ENCODE measurements at regions not wholly inside any gene's neighbourhood (a gene's known extent, or its start where the extent isn't known, plus 50 kb on each side); places are given as distances from the start of the nearest gene placed in this dataset.

DNA sequence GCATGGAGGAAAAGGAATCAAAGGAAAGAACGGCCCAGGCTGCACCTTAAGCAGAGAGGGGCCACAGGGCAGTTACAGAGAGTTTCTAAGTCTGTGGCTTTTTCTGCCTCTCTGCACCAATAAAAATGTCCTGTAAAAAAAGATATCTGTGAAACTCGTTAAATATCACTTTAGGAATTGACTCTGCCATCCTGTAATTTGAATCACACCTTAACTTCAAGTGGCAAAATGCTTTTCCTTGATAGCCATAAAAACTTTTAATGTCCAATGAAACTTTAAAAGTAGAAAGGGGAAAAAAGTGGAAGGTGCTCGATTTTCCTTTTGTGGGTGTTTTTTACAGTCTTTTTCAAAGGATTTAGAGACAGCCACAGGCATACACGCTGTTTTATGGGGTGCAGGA is 255.7 kb downstream of the ARRDC4 start:
- no peak overlapping the region for H3K4me3 ChIP-seq
- H3K4me1 ChIP-seq, result no peaks in the 10 kb centered on the region
- H3K36me3 ChIP-seq (ENCODE audit: low read depth, missing control alignments), result no peaks in the 10 kb centered on the region
- TF ChIP-seq, protein P1, sequence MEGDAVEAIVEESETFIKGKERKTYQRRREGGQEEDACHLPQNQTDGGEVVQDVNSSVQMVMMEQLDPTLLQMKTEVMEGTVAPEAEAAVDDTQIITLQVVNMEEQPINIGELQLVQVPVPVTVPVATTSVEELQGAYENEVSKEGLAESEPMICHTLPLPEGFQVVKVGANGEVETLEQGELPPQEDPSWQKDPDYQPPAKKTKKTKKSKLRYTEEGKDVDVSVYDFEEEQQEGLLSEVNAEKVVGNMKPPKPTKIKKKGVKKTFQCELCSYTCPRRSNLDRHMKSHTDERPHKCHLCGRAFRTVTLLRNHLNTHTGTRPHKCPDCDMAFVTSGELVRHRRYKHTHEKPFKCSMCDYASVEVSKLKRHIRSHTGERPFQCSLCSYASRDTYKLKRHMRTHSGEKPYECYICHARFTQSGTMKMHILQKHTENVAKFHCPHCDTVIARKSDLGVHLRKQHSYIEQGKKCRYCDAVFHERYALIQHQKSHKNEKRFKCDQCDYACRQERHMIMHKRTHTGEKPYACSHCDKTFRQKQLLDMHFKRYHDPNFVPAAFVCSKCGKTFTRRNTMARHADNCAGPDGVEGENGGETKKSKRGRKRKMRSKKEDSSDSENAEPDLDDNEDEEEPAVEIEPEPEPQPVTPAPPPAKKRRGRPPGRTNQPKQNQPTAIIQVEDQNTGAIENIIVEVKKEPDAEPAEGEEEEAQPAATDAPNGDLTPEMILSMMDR (IDR thresholded peaks at IDR 0.05), result no peak
- TF ChIP-seq POLR2A (IDR thresholded peaks at IDR 0.05), result no peak
- no peaks in the 10 kb centered on the region for H3K27me3 ChIP-seq
- no peak for DNase-seq
- 71 to 78% methylated on average over 4 of the region's 4 CpGs for WGBS, 2 donors
- H3K9me3 ChIP-seq, result no peaks in the 10 kb centered on the region
- H3K27ac ChIP-seq, result no peak overlapping the region
- intact Hi-C loops (cut with DNase I; ENCODE audit: low total_unique reads), result no loop called here

DNA sequence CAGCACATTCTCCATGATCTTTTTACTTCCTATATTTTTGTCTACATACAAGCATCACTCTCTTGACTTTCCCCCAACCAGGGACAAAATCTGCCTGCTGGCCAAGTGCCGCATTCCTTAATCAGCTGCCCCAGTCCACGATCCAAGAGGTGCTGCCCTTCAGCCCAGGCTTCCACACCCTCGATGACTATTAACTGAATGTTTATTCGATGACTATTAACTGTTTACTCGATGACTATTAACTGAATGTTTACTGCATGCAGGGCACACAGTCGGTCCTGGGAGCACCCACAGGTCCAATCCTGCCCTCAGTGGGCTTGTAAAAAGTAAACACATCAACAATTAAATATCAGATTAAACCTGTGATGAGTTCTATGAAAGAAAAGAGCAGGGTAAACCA is 256.9 kb downstream of the ARRDC4 start:
- no peaks in the 10 kb centered on the region for H3K4me1 ChIP-seq
- H3K27me3 ChIP-seq, result no peaks in the 10 kb centered on the region
- WGBS, 2 donors, result 75 to 82% methylated on average over 6 of the region's 6 CpGs
- H3K4me3 ChIP-seq, result no peak overlapping the region
- H3K9me3 ChIP-seq, result no peaks in the 10 kb centered on the region
- no peak overlapping the region for H3K27ac ChIP-seq
- DNase-seq, result no peak
- no peaks in the 10 kb centered on the region for H3K36me3 ChIP-seq (ENCODE audit: low read depth, missing control alignments)
- no peak for TF ChIP-seq POLR2A (IDR thresholded peaks at IDR 0.05)
- TF ChIP-seq, protein P1 (IDR thresholded peaks at IDR 0.05), result no peak
- intact Hi-C loops (cut with DNase I; ENCODE audit: low total_unique reads), result no loop called here

DNA sequence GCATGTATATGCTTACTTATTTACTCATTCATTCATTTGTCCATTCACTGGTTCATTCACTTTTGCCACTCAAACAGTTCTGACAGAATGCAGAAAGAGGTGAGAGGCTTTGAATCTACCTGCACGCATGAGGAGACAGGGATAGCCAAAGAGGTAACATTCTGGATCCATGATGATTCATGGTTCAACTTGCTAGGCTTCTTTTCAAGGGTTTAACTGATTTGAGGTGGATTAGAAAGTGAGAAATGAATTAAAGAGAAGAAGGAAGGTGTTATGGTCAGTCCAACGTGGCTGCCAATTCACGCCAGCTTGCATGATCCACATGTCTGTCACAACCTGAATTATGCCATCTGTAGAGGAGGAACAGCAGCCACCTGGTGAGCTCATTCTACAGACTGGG is 260.6 kb downstream of the ARRDC4 start:
- no peaks in the 10 kb centered on the region for H3K4me1 ChIP-seq
- H3K27ac ChIP-seq, result no peak overlapping the region
- no peak overlapping the region for H3K4me3 ChIP-seq
- 83 to 89% methylated on average over 3 of the region's 3 CpGs for WGBS, 2 donors
- H3K27me3 ChIP-seq, result no peaks in the 10 kb centered on the region
- no peaks in the 10 kb centered on the region for H3K36me3 ChIP-seq (ENCODE audit: low read depth, missing control alignments)
- no peaks in the 10 kb centered on the region for H3K9me3 ChIP-seq
- intact Hi-C loops (cut with DNase I; ENCODE audit: low total_unique reads), result no loop called here
- no peak for DNase-seq
- TF ChIP-seq, protein P1 (IDR thresholded peaks at IDR 0.05), result no peak
- no peak for TF ChIP-seq POLR2A (IDR thresholded peaks at IDR 0.05)

DNA sequence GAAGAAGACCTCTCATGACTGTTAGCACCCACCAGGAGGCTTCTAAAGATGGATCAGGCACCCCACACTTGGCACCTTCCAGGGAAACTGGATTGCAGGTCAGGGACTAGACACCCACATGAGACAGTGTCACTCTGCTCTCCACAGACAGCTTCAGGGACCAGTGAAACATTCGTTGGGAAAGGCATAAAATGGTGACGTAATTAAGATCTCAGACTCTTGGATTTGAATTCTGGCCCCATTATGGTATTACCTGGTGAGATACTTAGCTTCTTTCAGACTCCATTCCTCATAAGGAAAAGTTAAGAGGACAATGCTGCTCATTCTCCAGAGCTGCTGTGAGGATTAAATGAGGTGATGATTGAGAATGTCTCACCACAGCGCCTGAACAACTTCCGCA is 261.1 kb downstream of the ARRDC4 start:
- 82 to 86% methylated on average over 4 of the region's 4 CpGs for WGBS, 2 donors

DNA sequence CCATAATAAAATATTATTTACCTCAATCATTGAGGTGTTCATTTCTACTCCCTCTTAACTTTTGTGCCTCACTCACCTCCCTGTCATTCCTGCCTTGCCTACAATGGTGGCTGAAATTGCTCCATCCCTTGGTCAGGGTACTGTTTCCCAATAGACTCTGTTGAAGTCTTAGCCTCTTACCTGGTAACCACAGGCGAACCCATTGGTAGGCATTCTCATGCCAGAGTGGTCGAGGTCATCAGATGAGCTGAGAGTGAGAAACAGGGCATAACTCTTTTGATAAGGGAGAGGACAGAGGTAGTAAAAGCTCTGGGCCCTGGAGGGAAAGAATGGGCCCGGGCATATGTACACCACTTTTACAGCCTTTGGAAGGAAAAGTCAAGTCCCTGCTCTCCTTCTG is 265.6 kb downstream of the ARRDC4 start:
- intact Hi-C loops (cut with DNase I; ENCODE audit: low total_unique reads), result no loop called here
- Histone ChIP-seq H3K27me3 (no peaks in the 10 kb centered on the region), H3K9me3 (no peaks in the 10 kb centered on the region), H3K36me3 (ENCODE audit: low read depth, missing control alignments) (no peaks in the 10 kb centered on the region), H3K4me3 (no peak overlapping the region), H3K27ac (no peak overlapping the region), H3K4me1 (no peaks in the 10 kb centered on the region)
- TF ChIP-seq, protein P1 (IDR thresholded peaks at IDR 0.05), result no peak
- 91 to 97% methylated on average over 3 of the region's 3 CpGs for WGBS, 2 donors
- DNase-seq, result no peak

More for the DNA sequence above, 261.1 kb downstream of the ARRDC4 start:
- Histone ChIP-seq H3K27me3 (no peaks in the 10 kb centered on the region), H3K4me1 (no peaks in the 10 kb centered on the region), H3K4me3 (no peak overlapping the region), H3K9me3 (no peaks in the 10 kb centered on the region), H3K36me3 (ENCODE audit: low read depth, missing control alignments) (no peaks in the 10 kb centered on the region), H3K27ac (no peak overlapping the region)
- intact Hi-C loops (cut with DNase I; ENCODE audit: low total_unique reads), result no loop called here
- TF ChIP-seq, protein P1 (IDR thresholded peaks at IDR 0.05), result no peak
- TF ChIP-seq POLR2A (IDR thresholded peaks at IDR 0.05), result no peak
- DNase-seq, result no peak
